ENCODE measurements at regions not wholly inside any gene's neighbourhood (a gene's known extent, or its start where the extent isn't known, plus 50 kb on each side); places are given as distances from the start of the nearest gene placed in this dataset.
A peak's percentile ranks its signal among the peaks of the same experiment; 100 is the strongest.

- 68% methylated on average over 2 of the region's 2 CpGs for WGBS (ENCODE audit: missing lambda C conversion rate)
- peak overlapping the region in 1 of 2 experiments; percentile 50; a peak in 1 of 6 replicates for H3K27ac ChIP-seq
- DNase-seq (ENCODE audit: low read depth in 1 of 2, low spot score in 1 of 2), result no peak
- POLR2A ChIA-PET, result no interaction called here
- no peak for ATAC-seq
- TF ChIP-seq HOXA7 (CRISPR knock-in tag; IDR thresholded peaks at IDR 0.05) (no peak), ZSCAN20 (CRISPR knock-in tag; IDR thresholded peaks at IDR 0.05) (no peak), MYC (IDR thresholded peaks at IDR 0.05; ENCODE audit: borderline replicate concordance, low read length) (no peak), CHD4 (IDR thresholded peaks at IDR 0.05; ENCODE audit: borderline replicate concordance) (no peak), EP300 (IDR thresholded peaks at IDR 0.05) (no peak), NPAS2 (CRISPR knock-in tag; IDR thresholded peaks at IDR 0.05; ENCODE audit: borderline replicate concordance) (no peak), BCL3 (IDR thresholded peaks at IDR 0.05) (no peak), HMGXB4 (CRISPR knock-in tag; IDR thresholded peaks at IDR 0.05; ENCODE audit: borderline replicate concordance) (no peak), FOSL2 (IDR thresholded peaks at IDR 0.05) (no peak), FOSL2 (CRISPR knock-in tag; IDR thresholded peaks at IDR 0.05) (no peak), ZFP36 (IDR thresholded peaks at IDR 0.05; ENCODE audit: borderline replicate concordance, partially characterized antibody) (no peak), POLR2AphosphoS2 (conservative IDR thresholded peaks at IDR 0.05; ENCODE audit: low read length) (no peak), EHMT2 (IDR thresholded peaks at IDR 0.05; ENCODE audit: low read depth) (no peak), CEBPB (IDR thresholded peaks at IDR 0.05) (no peak), CHD2 (IDR thresholded peaks at IDR 0.05; ENCODE audit: low read length, partially characterized antibody) (no peak)
- TF ChIP-seq, protein P1, sequence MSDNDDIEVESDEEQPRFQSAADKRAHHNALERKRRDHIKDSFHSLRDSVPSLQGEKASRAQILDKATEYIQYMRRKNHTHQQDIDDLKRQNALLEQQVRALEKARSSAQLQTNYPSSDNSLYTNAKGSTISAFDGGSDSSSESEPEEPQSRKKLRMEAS (IDR thresholded peaks at IDR 0.05), result no peak
- H3K4me3 ChIP-seq, result no peak overlapping the region
- H3K9me3 ChIP-seq, result no peaks in the 10 kb centered on the region
- no peak for FAIRE-seq
- CTCF ChIA-PET, result no interaction called here
- no peak overlapping the region for H3K4me2 ChIP-seq
- H3K4me1 ChIP-seq, result peaks cover 9% of the 10 kb centered on the region; the same call in 2 of the 3 replicates
These were observed 63.4 kb upstream of the NEUROD1 start for GRCh38 chr2:181743723-181744031.

- H3K4me1 ChIP-seq, result peaks cover 9% of the 10 kb centered on the region; the same call in 2 of the 3 replicates
- TF ChIP-seq HEYL (CRISPR knock-in tag; IDR thresholded peaks at IDR 0.05) (no peak), MAFK (IDR thresholded peaks at IDR 0.05; ENCODE audit: partially characterized antibody) (no peak), KDM1A (IDR thresholded peaks at IDR 0.05; ENCODE audit: low read depth) (no peak), BCL3 (IDR thresholded peaks at IDR 0.05) (no peak), MAZ (IDR thresholded peaks at IDR 0.05; ENCODE audit: borderline replicate concordance, low read depth, low read length) (no peak), NR3C1 (IDR thresholded peaks at IDR 0.05) (no peak), TP53 (CRISPR knock-in tag; IDR thresholded peaks at IDR 0.05) (no peak), ZSCAN20 (CRISPR knock-in tag; IDR thresholded peaks at IDR 0.05) (no peak), ESRRA (IDR thresholded peaks at IDR 0.05; ENCODE audit: borderline replicate concordance, low read length) (no peak), JUNB (IDR thresholded peaks at IDR 0.05) (no peak), FOSL2 (IDR thresholded peaks at IDR 0.05) (no peak), FOSL2 (CRISPR knock-in tag; IDR thresholded peaks at IDR 0.05) (no peak), CBX2 (IDR thresholded peaks at IDR 0.05; ENCODE audit: borderline replicate concordance, low read depth) (no peak), TFCP2L1 (CRISPR knock-in tag; IDR thresholded peaks at IDR 0.05) (no peak)
- TF ChIP-seq, protein P2, sequence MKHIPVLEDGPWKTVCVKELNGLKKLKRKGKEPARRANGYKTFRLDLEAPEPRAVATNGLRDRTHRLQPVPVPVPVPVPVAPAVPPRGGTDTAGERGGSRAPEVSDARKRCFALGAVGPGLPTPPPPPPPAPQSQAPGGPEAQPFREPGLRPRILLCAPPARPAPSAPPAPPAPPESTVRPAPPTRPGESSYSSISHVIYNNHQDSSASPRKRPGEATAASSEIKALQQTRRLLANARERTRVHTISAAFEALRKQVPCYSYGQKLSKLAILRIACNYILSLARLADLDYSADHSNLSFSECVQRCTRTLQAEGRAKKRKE (CRISPR knock-in tag; IDR thresholded peaks at IDR 0.05; ENCODE audit: low read depth), result no peak
- TF ChIP-seq, protein P3, sequence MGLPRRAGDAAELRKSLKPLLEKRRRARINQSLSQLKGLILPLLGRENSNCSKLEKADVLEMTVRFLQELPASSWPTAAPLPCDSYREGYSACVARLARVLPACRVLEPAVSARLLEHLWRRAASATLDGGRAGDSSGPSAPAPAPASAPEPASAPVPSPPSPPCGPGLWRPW (IDR thresholded peaks at IDR 0.05), result no peak
- H3K4me2 ChIP-seq, result no peak overlapping the region
- ATAC-seq (no peak), DNase-seq (ENCODE audit: low read depth in 1 of 2, low spot score in 1 of 2) (no peak), FAIRE-seq (no peak)
- WGBS (ENCODE audit: missing lambda C conversion rate), result 89% methylated on average over 3 of the region's 3 CpGs
- CTCF ChIA-PET, result interaction anchor here (1.0 to 1.4 kb wide), 2 partner anchors 145 to 151 kb away, joined by 3 read pairs; no protein-coding TSS in a partner anchor
- no peak overlapping the region for H3K4me3 ChIP-seq
- H3K9me3 ChIP-seq, result no peaks in the 10 kb centered on the region
- POLR2A ChIA-PET, result no interaction called here
- H3K27ac ChIP-seq, result no peak overlapping the region
These were observed 65.7 kb upstream of the NEUROD1 start for GRCh38 chr2:181745796-181746540.
